ENCODE measurements at regions not wholly inside any gene's neighbourhood (a gene's known extent, or its start where the extent isn't known, plus 50 kb on each side); places are given as distances from the start of the nearest gene placed in this dataset.

GRCh38 chr20:16220826-16221225, 352.4 kb downstream of the KIF16B start:
- no peaks in the 10 kb centered on the region for H3K36me3 ChIP-seq
- H3K27ac ChIP-seq, result no peak overlapping the region
- no peak for TF ChIP-seq CTCF (IDR thresholded peaks at IDR 0.05)
- intact Hi-C loops (cut with DNase I), result no loop called here
- no peaks in the 10 kb centered on the region for H3K9me3 ChIP-seq
- DNase-seq, result no peak
- H3K4me1 ChIP-seq, result no peaks in the 10 kb centered on the region
- 83 to 84% methylated on average over 4 of the region's 4 CpGs for WGBS, 2 donors
- no peak for ATAC-seq
- no peak for FAIRE-seq
- H3K27me3 ChIP-seq, result no peaks in the 10 kb centered on the region
- no peak overlapping the region for H3K4me3 ChIP-seq

GRCh38 chr20:16219182-16219581, 354.1 kb downstream of the KIF16B start:
- TF ChIP-seq CTCF (IDR thresholded peaks at IDR 0.05), result no peak
- H3K4me3 ChIP-seq, result no peak overlapping the region
- H3K4me1 ChIP-seq, result no peaks in the 10 kb centered on the region
- no peaks in the 10 kb centered on the region for H3K27me3 ChIP-seq
- no peak for DNase-seq
- FAIRE-seq, result no peak
- no peaks in the 10 kb centered on the region for H3K9me3 ChIP-seq
- no peaks in the 10 kb centered on the region for H3K36me3 ChIP-seq
- intact Hi-C loops (cut with DNase I), result no loop called here
- ATAC-seq, result no peak
- no peak overlapping the region for H3K27ac ChIP-seq

- no peaks in the 10 kb centered on the region for H3K27me3 ChIP-seq
- H3K27ac ChIP-seq, result no peak overlapping the region
- WGBS, 2 donors, result 70 to 78% methylated on average over 6 of the region's 6 CpGs
- H3K4me1 ChIP-seq, result no peaks in the 10 kb centered on the region
- H3K4me3 ChIP-seq, result no peak overlapping the region
- FAIRE-seq (no peak), DNase-seq (no peak), ATAC-seq (no peak)
- no peak for TF ChIP-seq CTCF (IDR thresholded peaks at IDR 0.05)
- H3K36me3 ChIP-seq, result no peaks in the 10 kb centered on the region
- H3K9me3 ChIP-seq, result no peaks in the 10 kb centered on the region
- intact Hi-C loops (cut with DNase I), result no loop called here
Observed at GRCh38 chr20:16216914-16217230, 356.4 kb downstream of the KIF16B start.

GRCh38 chr20:16216227-16216913, 356.9 kb downstream of the KIF16B start:
- no peak for FAIRE-seq
- Histone ChIP-seq H3K27me3 (no peaks in the 10 kb centered on the region), H3K36me3 (no peaks in the 10 kb centered on the region), H3K4me3 (no peak overlapping the region), H3K4me1 (no peaks in the 10 kb centered on the region), H3K9me3 (no peaks in the 10 kb centered on the region), H3K27ac (no peak overlapping the region)
- intact Hi-C loops (cut with DNase I), result no loop called here
- DNase-seq, result no peak
- 69% methylated on average over 10 of the region's 10 CpGs for WGBS, 2 donors
- ATAC-seq, result no peak
- TF ChIP-seq CTCF (IDR thresholded peaks at IDR 0.05), result no peak

GRCh38 chr20:16215041-16215440, 358.2 kb downstream of the KIF16B start:
- H3K27ac ChIP-seq, result no peak overlapping the region
- H3K27me3 ChIP-seq, result no peaks in the 10 kb centered on the region
- TF ChIP-seq CTCF (IDR thresholded peaks at IDR 0.05), result no peak
- 60 to 66% methylated on average over 4 of the region's 4 CpGs for WGBS, 2 donors
- DNase-seq (no peak), FAIRE-seq (no peak), ATAC-seq (no peak)
- H3K4me3 ChIP-seq, result no peak overlapping the region
- no peaks in the 10 kb centered on the region for H3K36me3 ChIP-seq
- intact Hi-C loops (cut with DNase I), result no loop called here
- H3K4me1 ChIP-seq, result no peaks in the 10 kb centered on the region
- H3K9me3 ChIP-seq, result no peaks in the 10 kb centered on the region
